ENCODE measurements at regions not wholly inside any gene's neighbourhood (a gene's known extent, or its start where the extent isn't known, plus 50 kb on each side); places are given as distances from the start of the nearest gene placed in this dataset.
"Not testable (repeated sequence)": the region's sequence is repeated elsewhere in the genome, so short reads cannot be mapped to it uniquely, and the experiment has no call there.

- TF ChIP-seq POLR2A (IDR thresholded peaks at IDR 0.05) (no peak), CTCF (IDR thresholded peaks at IDR 0.05) (no peak), POLR2AphosphoS5 (IDR thresholded peaks at IDR 0.05; ENCODE audit: insufficient read depth in 1 of 2, low read depth in 1 of 2) (no peak)
- no peaks in the 10 kb centered on the region for H3K9me3 ChIP-seq
- H3K4me3 ChIP-seq = no peak overlapping the region
- peak overlapping the region; percentile 41 for H3K27ac ChIP-seq
- no peaks in the 10 kb centered on the region for H3K36me3 ChIP-seq
- DNase-seq (ENCODE audit: extremely low spot score in 2 of 2) = no peak
- no peaks in the 10 kb centered on the region for H3K27me3 ChIP-seq
- peaks cover 9% of the 10 kb centered on the region for H3K4me1 ChIP-seq
- intact Hi-C loops (cut with DNase I) = no loop called here
These were observed 144.8 kb upstream of the PIK3R1 start for GRCh38 chr5:68070591-68071281.

- H3K9me3 ChIP-seq = no peaks in the 10 kb centered on the region
- peak overlapping the region; percentile 69 for H3K27ac ChIP-seq
- no peak for TF ChIP-seq CTCF (IDR thresholded peaks at IDR 0.05)
- no peak for TF ChIP-seq POLR2AphosphoS5 (IDR thresholded peaks at IDR 0.05; ENCODE audit: insufficient read depth in 1 of 2, low read depth in 1 of 2)
- DNase-seq (ENCODE audit: extremely low spot score in 2 of 2) = no peak
- no peaks in the 10 kb centered on the region for H3K27me3 ChIP-seq
- H3K36me3 ChIP-seq = no peaks in the 10 kb centered on the region
- peaks cover 9% of the 10 kb centered on the region for H3K4me1 ChIP-seq
- intact Hi-C loops (cut with DNase I) = no loop called here
- no peak overlapping the region for H3K4me3 ChIP-seq
These were observed 147.5 kb upstream of the PIK3R1 start for GRCh38 chr5:68067976-68068603.

- no peak for TF ChIP-seq CTCF (IDR thresholded peaks at IDR 0.05)
- TF ChIP-seq POLR2A (IDR thresholded peaks at IDR 0.05) = no peak
- peak; percentile 37 to 73 for TF ChIP-seq POLR2AphosphoS5 (IDR thresholded peaks at IDR 0.05; ENCODE audit: insufficient read depth in 1 of 2, low read depth in 1 of 2)
- no peak overlapping the region for H3K4me3 ChIP-seq
- H3K9me3 ChIP-seq = no peaks in the 10 kb centered on the region
- intact Hi-C loops (cut with DNase I) = no loop called here
- H3K27me3 ChIP-seq = no peaks in the 10 kb centered on the region
- H3K4me1 ChIP-seq = peaks cover 9% of the 10 kb centered on the region
- DNase-seq (ENCODE audit: extremely low spot score in 2 of 2) = no peak
- peak overlapping the region; percentile 69 for H3K27ac ChIP-seq
- H3K36me3 ChIP-seq = no peaks in the 10 kb centered on the region
These were observed 148.3 kb upstream of the PIK3R1 start for GRCh38 chr5:68067291-68067690.

GRCh38 chr5:68066277-68066955 lies 149.1 kb upstream of the PIK3R1 start:
- no peak overlapping the region for H3K4me3 ChIP-seq
- no peaks in the 10 kb centered on the region for H3K36me3 ChIP-seq
- no peaks in the 10 kb centered on the region for H3K9me3 ChIP-seq
- H3K27me3 ChIP-seq = no peaks in the 10 kb centered on the region
- peak overlapping the region; percentile 69 for H3K27ac ChIP-seq
- TF ChIP-seq POLR2A (IDR thresholded peaks at IDR 0.05) (no peak), CTCF (IDR thresholded peaks at IDR 0.05) (no peak), POLR2AphosphoS5 (IDR thresholded peaks at IDR 0.05; ENCODE audit: insufficient read depth in 1 of 2, low read depth in 1 of 2) (no peak)
- peaks cover 9% of the 10 kb centered on the region for H3K4me1 ChIP-seq
- DNase-seq (ENCODE audit: extremely low spot score in 2 of 2) = no peak
- intact Hi-C loops (cut with DNase I) = no loop called here

- DNase-seq (ENCODE audit: extremely low spot score in 2 of 2); H3K4me3 ChIP-seq; intact Hi-C loops (cut with DNase I); H3K36me3 ChIP-seq; H3K27me3 ChIP-seq; H3K9me3 ChIP-seq; H3K27ac ChIP-seq; H3K4me1 ChIP-seq: not testable (repeated sequence)
These were observed 150.2 kb upstream of the PIK3R1 start for GRCh38 chr5:68065321-68065720.

Measured in vagina (tissue), 2 donors.